HCT116 (cell line): ENCODE measurements at regions not wholly inside any gene's neighbourhood (a gene's known extent, or its start where the extent isn't known, plus 50 kb on each side); places are given as distances from the start of the nearest gene placed in this dataset.
"Not testable (repeated sequence)": the region's sequence is repeated elsewhere in the genome, so short reads cannot be mapped to it uniquely, and the experiment has no call there.

Experiments
- ATAC-seq: fragments of 200-7000 bp; cut with Tn5 transposase; 2 replicates; pipeline ENCODE4 v1.9.1; 2020; ENCODE audit warnings: mild to moderate bottlenecking, moderate library complexity
- BruUV-seq: library from RNA; stranded (reverse); fragments of 400-500 nt; replicated peaks from 2 replicates; lab custom pipeline; 2021; lab: Mats Ljungman, UMichigan
- CTCF ChIA-PET: fragments of 300-600 bp; sonication (Branson Sonifier 250); formaldehyde crosslinking; loops from one replicate; lab custom pipeline; 2021; ENCODE audit warnings: antibody characterized with exemption; lab: Charles Lee
- POLR2A ChIA-PET: fragments of 300-600, 350-600 bp; sonication (Branson Sonifier 250); formaldehyde crosslinking; loops from one replicate; lab custom pipeline; 2021; ENCODE audit warnings: antibody characterized with exemption; lab: Charles Lee
- RAD21 ChIA-PET, 2 experiments: fragments of 300-600 bp; sonication (Branson Sonifier 250); formaldehyde crosslinking; loops; one replicate each; lab custom pipeline; 2023; ENCODE audit warnings: low total read pairs in 2 of 2; ENCODE audit not compliant: uncharacterized antibody in 2 of 2, unreplicated experiment in 2 of 2, low non-redundant PET in 1 of 2; lab: Charles Lee
- DNase-seq: peaks from one replicate; pipeline ENCODE4 v3.0.0-alpha.2; 2010; ENCODE audit warnings: low read depth, low spot score
- H2AFZ ChIP-seq: fragments of 200-600 bp; shearing (Covaris generic), sonication (generic); 2 replicates; pipeline ENCODE4 v1.6.1; 2017; ENCODE audit warnings: low read depth, mixed run types, mixed read lengths, antibody characterized with exemption, low read length; ENCODE audit not compliant: poor library complexity, severe bottlenecking
- H3K27ac ChIP-seq: 2 replicates; pipeline ENCODE4 v1.5.1; 2012; ENCODE audit warnings: low read depth, low read length
- H3K27me3 ChIP-seq: fragments of 200-600 bp; sonication (generic); 2 replicates; pipeline ENCODE4 v1.6.1; 2016; ENCODE audit warnings: mixed run types, low read length, mixed read lengths; ENCODE audit not compliant: insufficient read depth
- H3K36me3 ChIP-seq, 2 experiments: fragments of 200-500 bp in 1 of 2; fragments of 200-600 bp in 1 of 2; sonication (Bioruptor generic) in 1 of 2; sonication (generic) in 1 of 2; 2 replicates each; pipeline versions ENCODE4 v1.5.1 to v1.6.1; 2014 to 2016; ENCODE audit warnings: low read length in 2 of 2, inconsistent platforms in 1 of 2, mixed read lengths in 1 of 2, mixed run types in 1 of 2; ENCODE audit not compliant: insufficient read depth in 2 of 2, control insufficient read depth in 1 of 2
- H3K4me1 ChIP-seq, 2 experiments: fragments of 200-600 bp in 1 of 2; sonication (generic) in 1 of 2; 2 replicates each; pipeline versions ENCODE4 v1.5.1 to v1.6.1; 2012 to 2017; ENCODE audit warnings: low read length in 2 of 2, inconsistent platforms in 1 of 2, mild to moderate bottlenecking in 1 of 2, mixed read lengths in 1 of 2, mixed run types in 1 of 2, moderate library complexity in 1 of 2; ENCODE audit not compliant: insufficient read depth in 2 of 2, control insufficient read depth in 1 of 2
- H3K4me2 ChIP-seq: fragments of 200-600 bp; sonication (generic); 2 replicates; pipeline ENCODE4 v1.6.1; 2017; ENCODE audit warnings: mixed run types, low read length, mixed read lengths
- H3K4me3 ChIP-seq, 2 experiments: fragments of 200-600 bp in 1 of 2; sonication (generic) in 1 of 2; replicated peaks in 1 of 2; 2 replicates each; pipeline ENCODE4 v1.5.1; 2011 to 2016; ENCODE audit warnings: low read length in 2 of 2, control low read depth in 1 of 2, low read depth in 1 of 2, mild to moderate bottlenecking in 1 of 2, mixed read lengths in 1 of 2, mixed run types in 1 of 2
- H3K79me2 ChIP-seq: fragments of 200-600 bp; sonication (generic); 2 replicates; pipeline ENCODE4 v1.6.1; 2017; ENCODE audit warnings: mild to moderate bottlenecking, mixed run types, low read length, moderate library complexity, mixed read lengths; ENCODE audit not compliant: insufficient read depth
- H3K9ac ChIP-seq: fragments of 200-600 bp; sonication (generic); 2 replicates; pipeline ENCODE4 v1.6.1; 2016; ENCODE audit warnings: low read length, mixed read lengths
- H3K9me2 ChIP-seq: fragments of 200-600 bp; sonication (generic), shearing (Covaris generic); 2 replicates; pipeline ENCODE4 v1.6.1; 2017; ENCODE audit warnings: mixed run types, mild to moderate bottlenecking, moderate library complexity; ENCODE audit not compliant: insufficient read depth
- H3K9me3 ChIP-seq, 2 experiments: fragments of 200-500 bp in 1 of 2; fragments of 200-600 bp in 1 of 2; sonication (Bioruptor generic) in 1 of 2; sonication (generic) in 1 of 2; 2 replicates each; pipeline ENCODE4 v1.6.1; 2014 to 2017; ENCODE audit warnings: low read length in 2 of 2, mixed read lengths in 2 of 2, inconsistent platforms in 1 of 2, low read depth in 1 of 2, mild to moderate bottlenecking in 1 of 2, mixed run types in 1 of 2, moderate library complexity in 1 of 2; ENCODE audit not compliant: control insufficient read depth in 1 of 2, insufficient read depth in 1 of 2
- H4K20me1 ChIP-seq: fragments of 200-600 bp; sonication (generic), shearing (Covaris generic); 2 replicates; pipeline ENCODE4 v1.6.1; 2017; ENCODE audit warnings: mixed run types, mild to moderate bottlenecking, moderate library complexity; ENCODE audit not compliant: insufficient read depth
- CTCF ChIP-seq, 3 experiments: fragments of 200-600 bp in 1 of 3; sonication (generic) in 1 of 3; IDR thresholded peaks in 2 of 3; conservative IDR thresholded peaks in 1 of 3; 2 replicates each; pipeline ENCODE4 v1.5.1; 2012 to 2017; ENCODE audit warnings: low read depth in 2 of 3, low read length in 2 of 3, antibody characterized with exemption in 1 of 3, borderline replicate concordance in 1 of 3, control low read depth in 1 of 3, mild to moderate bottlenecking in 1 of 3, mixed read lengths in 1 of 3, mixed run types in 1 of 3, moderate library complexity in 1 of 3; ENCODE audit not compliant: insufficient read depth in 1 of 3
- JUND ChIP-seq: IDR thresholded peaks from 2 replicates; pipeline ENCODE4 v1.6.1; 2012
- SIN3A ChIP-seq: IDR thresholded peaks from 2 replicates; pipeline ENCODE4 v1.6.1; 2012; ENCODE audit warnings: low read depth
- SRF ChIP-seq: IDR thresholded peaks from 2 replicates; pipeline ENCODE4 v1.6.1; 2012; ENCODE audit warnings: low read depth
- ZNF274 ChIP-seq: fragments of 200-500 bp; sonication (Bioruptor generic); IDR thresholded peaks from 2 replicates; pipeline ENCODE4 v1.6.1; 2014; ENCODE audit warnings: mild to moderate bottlenecking, low read depth, low read length, inconsistent platforms
- intact Hi-C: fragments of 100-400 bp; cut with micrococcal nuclease; formaldehyde crosslinking; loops from 2 replicates; pipeline ENCODE4 v1.10.0; 2022
- TF ChIP-seq, protein P1 (sequence below): IDR thresholded peaks from 2 replicates; pipeline ENCODE4 v1.6.1; 2012

- TF ChIP-seq ZNF274 (no peak), JUND (no peak), SRF (no peak), SIN3A (no peak)
Measured at GRCh38 chr15:96977886-96978285, 647.4 kb downstream of the NR2F2 start (continued).

- ChIA-PET POLR2A (no interaction called here), CTCF (no interaction called here), RAD21 (no interaction called here)
- Histone ChIP-seq H3K79me2 (no peaks in the 10 kb centered on the region), H3K4me2 (no peak overlapping the region), H2AFZ (no peak overlapping the region), H3K9me3 (peaks cover 0 to 8% of the 10 kb centered on the region in 2 experiments; a peak in 2 of 4 replicates), H3K4me3 (no peak overlapping the region), H3K9me2 (no peaks in the 10 kb centered on the region), H3K27ac (no peak overlapping the region), H3K36me3 (no peaks in the 10 kb centered on the region), H3K9ac (no peak overlapping the region), H3K27me3 (no peaks in the 10 kb centered on the region), H3K4me1 (no peaks in the 10 kb centered on the region), H4K20me1 (no peaks in the 10 kb centered on the region)
- intact Hi-C loops = no loop called here
- no TSS peak for BruUV-seq
- DNase-seq (no peak), ATAC-seq (no peak)
- TF ChIP-seq, protein P1, sequence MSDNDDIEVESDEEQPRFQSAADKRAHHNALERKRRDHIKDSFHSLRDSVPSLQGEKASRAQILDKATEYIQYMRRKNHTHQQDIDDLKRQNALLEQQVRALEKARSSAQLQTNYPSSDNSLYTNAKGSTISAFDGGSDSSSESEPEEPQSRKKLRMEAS = no peak
- no peak for TF ChIP-seq CTCF (IDR thresholded peaks at IDR 0.05 in 2 of 3, conservative IDR thresholded peaks at IDR 0.05 in 1 of 3; ENCODE audit: borderline replicate concordance in 1 of 3, insufficient read depth in 1 of 3, low read depth in 2 of 3, low read length in 2 of 3)
Measured at GRCh38 chr15:96978937-96979473, 648.5 kb downstream of the NR2F2 start.

GRCh38 chr15:96984121-96984671 lies 653.7 kb downstream of the NR2F2 start:
- H3K4me1 ChIP-seq, H3K79me2 ChIP-seq, intact Hi-C loops, H4K20me1 ChIP-seq, H3K9ac ChIP-seq, H3K27me3 ChIP-seq, H2AFZ ChIP-seq, H3K9me3 ChIP-seq, CTCF ChIA-PET, H3K4me2 ChIP-seq, RAD21 ChIA-PET, H3K27ac ChIP-seq, H3K9me2 ChIP-seq, ATAC-seq, POLR2A ChIA-PET, BruUV-seq, H3K36me3 ChIP-seq, DNase-seq, H3K4me3 ChIP-seq: not testable (repeated sequence)
